Adrenal gland (tissue), 9 donors: ENCODE measurements at regions not wholly inside any gene's neighbourhood (a gene's known extent, or its start where the extent isn't known, plus 50 kb on each side); places are given as distances from the start of the nearest gene placed in this dataset.

ENCODE experiments used
- DNase-seq, 7 donors: peaks; one replicate each; pipeline ENCODE4 v3.0.0-alpha.2; 2019 to 2020
- H3K27ac ChIP-seq, 5 donors: fragments of 200-600 bp; sonication (generic) in 4 of 5; 1 replicate in 3 of 5; 2 replicates in 2 of 5; pipeline versions ENCODE4 v1.5.1 to v1.8.0; 2016 to 2020; ENCODE audit warnings: mild to moderate bottlenecking in 1 of 5
- H3K27me3 ChIP-seq: fragments of 200-600 bp; 2 replicates; pipeline ENCODE4 v1.8.0; 2021
- H3K36me3 ChIP-seq, 2 donors: fragments of 200-600 bp; replicated peaks in 1 of 2; 1 replicate in 1 of 2; 2 replicates in 1 of 2; pipeline versions ENCODE4 v1.5.1 to v1.8.0; 2018 to 2022
- H3K4me1 ChIP-seq, 2 donors: fragments of 200-600 bp; replicated peaks in 1 of 2; 1 replicate in 1 of 2; 2 replicates in 1 of 2; pipeline versions ENCODE4 v1.5.1 to v1.8.0; 2018 to 2021
- H3K4me3 ChIP-seq, 4 donors: fragments of 200-600 bp; sonication (generic) in 3 of 4; one replicate each; pipeline ENCODE4 v1.5.1; 2016 to 2018
- H3K9me3 ChIP-seq, 3 donors: fragments of 200-600 bp; sonication (generic) in 1 of 3; replicated peaks in 1 of 3; 1 replicate in 2 of 3; 2 replicates in 1 of 3; pipeline versions ENCODE4 v1.5.1 to v1.8.0; 2016 to 2021
- CTCF ChIP-seq, 6 experiments: fragments of 450-650 bp in 4 of 6; fragments of 200-600 bp in 2 of 6; sonication (generic) in 1 of 6; IDR thresholded peaks; 1 replicate in 5 of 6; 2 replicates in 1 of 6; pipeline versions ENCODE4 v1.5.1 to v1.8.0; 2016 to 2021; ENCODE audit warnings: antibody characterized with exemption in 6 of 6, mild to moderate bottlenecking in 2 of 6, moderate library complexity in 1 of 6
- POLR2A ChIP-seq, 2 donors: fragments of 450-650 bp; IDR thresholded peaks; one replicate each; pipeline ENCODE4 v1.6.1; 2017; ENCODE audit warnings: antibody characterized with exemption in 2 of 2, mild to moderate bottlenecking in 2 of 2, moderate library complexity in 1 of 2
- WGBS, 4 donors: extraction: QIAGEN DNeasy Blood & Tissue Kit in 2 of 4; methylation state at CpG; one replicate each; pipeline versions ENCODE4 v1.1.5 to v1.1.7; 2013 to 2017; 5-methylcytosine and 5-hydroxymethylcytosine counted together
- intact Hi-C, 2 donors: fragments of 100-400 bp; cut with DNase I; formaldehyde crosslinking; loops; one replicate each; pipeline versions ENCODE4 v1.14.1 to v1.15.0; 2022 to 2023
- donor health status: healthy with polysubstance abuse.
- donor health status: Bipolar disorder and iron deficiency.
- donor health status: DM: yes; HTN: yes; CAD: no.
- donor health status: DM: no; HTN: no; CAD: no.
- donor health status: DM: no; HTN: no; CAD: no.

GRCh38 chr5:51895834-51896233 lies 512.6 kb downstream of the ISL1 start:
- no peaks in the 10 kb centered on the region for H3K36me3 ChIP-seq
- H3K4me1 ChIP-seq, result no peaks in the 10 kb centered on the region
- intact Hi-C loops, result no loop called here
- no peak overlapping the region for H3K27ac ChIP-seq
- H3K4me3 ChIP-seq, result no peak overlapping the region
- no peak for TF ChIP-seq CTCF (IDR thresholded peaks at IDR 0.05)
- TF ChIP-seq POLR2A (IDR thresholded peaks at IDR 0.05), result no peak
- no peaks in the 10 kb centered on the region for H3K27me3 ChIP-seq
- H3K9me3 ChIP-seq, result no peaks in the 10 kb centered on the region
- DNase-seq, result no peak

GRCh38 chr5:51902512-51902911 lies 519.3 kb downstream of the ISL1 start:
- DNase-seq, result no peak
- H3K27me3 ChIP-seq, result no peaks in the 10 kb centered on the region
- intact Hi-C loops, result no loop called here
- H3K4me3 ChIP-seq, result no peak overlapping the region
- no peaks in the 10 kb centered on the region for H3K4me1 ChIP-seq
- TF ChIP-seq POLR2A (IDR thresholded peaks at IDR 0.05) (no peak), CTCF (IDR thresholded peaks at IDR 0.05) (no peak)
- H3K9me3 ChIP-seq, result no peaks in the 10 kb centered on the region
- H3K27ac ChIP-seq, result no peak overlapping the region
- H3K36me3 ChIP-seq, result no peaks in the 10 kb centered on the region

GRCh38 chr5:51908215-51908614 lies 525.0 kb downstream of the ISL1 start:
- Histone ChIP-seq H3K9me3 (no peaks in the 10 kb centered on the region), H3K4me1 (no peaks in the 10 kb centered on the region), H3K27ac (no peak overlapping the region), H3K36me3 (no peaks in the 10 kb centered on the region), H3K27me3 (no peaks in the 10 kb centered on the region), H3K4me3 (no peak overlapping the region)
- TF ChIP-seq POLR2A (IDR thresholded peaks at IDR 0.05), result no peak
- TF ChIP-seq CTCF (IDR thresholded peaks at IDR 0.05), result no peak
- no peak for DNase-seq
- intact Hi-C loops, result no loop called here

- Histone ChIP-seq H3K36me3 (no peaks in the 10 kb centered on the region), H3K27me3 (no peaks in the 10 kb centered on the region), H3K4me1 (no peaks in the 10 kb centered on the region), H3K27ac (no peak overlapping the region), H3K9me3 (no peaks in the 10 kb centered on the region), H3K4me3 (no peak overlapping the region)
- WGBS, 4 donors, result 70 to 85% (median 79%) methylated on average over 3 of the region's 3 CpGs
- TF ChIP-seq CTCF (IDR thresholded peaks at IDR 0.05) (no peak), POLR2A (IDR thresholded peaks at IDR 0.05) (no peak)
- intact Hi-C loops, result no loop called here
- DNase-seq, result no peak
Observed at GRCh38 chr5:51944500-51945125, 561.4 kb downstream of the ISL1 start.
